Activated naive CD8-positive, alpha-beta T cell treated with anti-CD3 and anti-CD28 coated beads, Interleukin-2, amount 50 U/mL, for 16 hours (primary cell): ENCODE measurements at regions not wholly inside any gene's neighbourhood (a gene's known extent, or its start where the extent isn't known, plus 50 kb on each side); places are given as distances from the start of the nearest gene placed in this dataset.
"Not testable (repeated sequence)": the region's sequence is repeated elsewhere in the genome, so short reads cannot be mapped to it uniquely, and the experiment has no call there.

ENCODE experiments used
- DNase-seq: peaks from one replicate; pipeline ENCODE4 v3.0.0-alpha.2; 2020; ENCODE audit warnings: low read depth, low spot score

DNA sequence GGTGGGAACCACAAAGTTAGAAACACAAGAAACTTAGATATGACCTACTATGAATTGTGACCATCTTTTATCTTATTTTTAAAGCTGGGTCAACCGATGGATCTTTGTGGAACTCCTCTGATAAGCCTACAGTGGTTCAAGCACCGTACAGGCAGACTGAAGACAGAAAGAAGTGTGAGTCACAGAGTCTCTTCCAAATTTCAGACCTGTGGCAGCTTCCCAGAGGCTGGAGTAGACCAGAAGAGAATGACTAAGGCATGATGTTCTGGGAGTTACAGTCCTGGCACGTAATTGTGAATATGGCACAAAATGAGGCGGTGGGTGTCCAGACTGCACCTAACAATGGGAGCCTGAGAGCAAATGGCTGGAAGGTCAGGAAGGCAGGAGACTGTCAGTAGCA lies 70.0 kb downstream of the LMO4 start:
- no peak for DNase-seq

DNA sequence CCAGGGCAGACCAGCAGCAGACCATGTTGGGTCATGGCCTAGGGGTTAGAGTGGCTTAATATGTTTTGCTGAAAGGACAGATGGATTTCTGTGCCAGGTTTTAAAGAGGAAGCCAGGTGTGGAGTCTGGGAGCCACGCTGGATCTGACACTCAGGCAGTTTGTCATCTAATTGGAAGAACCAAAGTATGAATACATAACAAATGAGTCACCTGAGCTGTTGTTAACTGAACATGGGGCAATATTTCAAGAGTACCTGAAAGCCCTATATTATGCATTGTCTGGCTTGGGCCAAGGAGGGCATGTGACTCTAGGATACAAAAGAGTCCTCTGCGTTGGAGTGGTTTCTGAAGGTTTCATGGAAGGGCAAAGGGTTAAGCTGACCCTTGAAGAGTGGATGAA lies 70.6 kb downstream of the LMO4 start:
- no peak for DNase-seq

DNA sequence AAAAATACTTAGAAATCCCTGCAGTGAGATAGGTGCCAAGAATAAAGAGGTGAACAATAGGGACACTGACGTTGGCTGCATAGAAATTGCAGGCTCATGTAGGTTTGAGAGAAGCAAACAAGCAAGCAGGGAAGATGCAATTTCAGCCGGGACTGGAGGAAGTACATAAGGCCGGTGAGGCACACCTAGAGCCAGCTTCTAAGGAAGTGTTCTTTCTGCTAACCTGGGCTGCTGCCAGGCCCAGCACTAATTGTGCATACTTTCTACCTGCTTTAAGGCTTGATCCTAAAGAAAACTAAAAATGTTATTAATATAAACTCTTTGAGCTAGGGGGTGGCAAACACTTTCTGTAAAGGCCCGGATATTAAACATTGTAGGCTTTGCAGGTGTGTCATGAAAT lies 71.0 kb downstream of the LMO4 start:
- no peak for DNase-seq

DNA sequence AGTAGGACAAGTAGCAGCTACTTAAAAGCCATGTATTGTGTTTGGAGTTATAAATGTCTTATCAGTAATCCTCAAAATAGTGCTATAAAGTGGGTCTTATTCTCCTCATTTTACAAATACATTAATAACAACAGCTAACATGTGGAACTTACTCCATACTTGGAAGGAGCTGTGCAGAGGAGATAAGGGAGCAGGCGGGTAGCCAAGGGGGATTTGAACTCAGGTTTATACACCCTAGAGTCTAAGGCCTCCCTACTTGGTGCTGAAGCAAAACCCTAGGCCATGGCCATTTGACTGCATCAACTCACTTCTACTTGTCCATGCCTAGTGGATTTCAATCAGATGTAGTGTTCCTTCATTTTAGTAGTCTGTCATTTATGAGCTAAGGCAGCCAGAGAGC lies 72.1 kb downstream of the LMO4 start:
- no peak for DNase-seq

DNA sequence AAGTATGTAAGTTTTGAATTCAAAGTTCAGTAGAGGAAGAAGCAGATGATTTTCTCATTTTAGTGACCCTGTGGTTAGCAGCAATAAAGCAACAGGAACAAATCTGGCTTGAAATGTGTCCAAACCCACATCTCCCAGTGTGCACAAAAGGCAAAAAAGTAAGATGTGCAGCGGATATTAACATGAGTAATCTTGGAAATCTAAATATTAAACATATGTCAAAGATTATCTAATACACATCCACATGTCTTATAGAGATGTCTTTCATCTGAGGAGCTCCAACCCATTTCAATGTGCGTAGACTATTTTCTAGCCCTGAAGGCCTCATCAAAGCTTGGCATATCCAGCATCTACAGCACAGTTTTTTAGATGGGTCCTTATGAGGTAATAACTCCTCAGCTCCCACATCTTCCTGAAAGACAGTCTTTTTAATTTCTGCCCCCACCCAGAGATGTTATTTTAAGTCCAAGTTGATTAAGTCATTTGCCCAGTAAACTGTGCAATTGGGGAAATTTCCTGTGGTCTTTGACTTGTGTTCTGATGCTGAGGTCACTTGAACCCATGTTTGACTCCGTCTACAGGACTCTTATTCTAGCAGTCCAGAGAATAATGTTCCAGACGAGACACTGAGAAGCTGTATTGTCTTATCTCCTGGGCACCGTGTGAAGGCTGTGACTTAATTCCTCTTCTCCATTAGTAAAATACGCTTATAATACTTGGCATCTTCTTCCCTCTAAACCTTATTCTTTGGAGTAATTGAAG lies 73.7 kb downstream of the LMO4 start:
- no peak for DNase-seq

DNA sequence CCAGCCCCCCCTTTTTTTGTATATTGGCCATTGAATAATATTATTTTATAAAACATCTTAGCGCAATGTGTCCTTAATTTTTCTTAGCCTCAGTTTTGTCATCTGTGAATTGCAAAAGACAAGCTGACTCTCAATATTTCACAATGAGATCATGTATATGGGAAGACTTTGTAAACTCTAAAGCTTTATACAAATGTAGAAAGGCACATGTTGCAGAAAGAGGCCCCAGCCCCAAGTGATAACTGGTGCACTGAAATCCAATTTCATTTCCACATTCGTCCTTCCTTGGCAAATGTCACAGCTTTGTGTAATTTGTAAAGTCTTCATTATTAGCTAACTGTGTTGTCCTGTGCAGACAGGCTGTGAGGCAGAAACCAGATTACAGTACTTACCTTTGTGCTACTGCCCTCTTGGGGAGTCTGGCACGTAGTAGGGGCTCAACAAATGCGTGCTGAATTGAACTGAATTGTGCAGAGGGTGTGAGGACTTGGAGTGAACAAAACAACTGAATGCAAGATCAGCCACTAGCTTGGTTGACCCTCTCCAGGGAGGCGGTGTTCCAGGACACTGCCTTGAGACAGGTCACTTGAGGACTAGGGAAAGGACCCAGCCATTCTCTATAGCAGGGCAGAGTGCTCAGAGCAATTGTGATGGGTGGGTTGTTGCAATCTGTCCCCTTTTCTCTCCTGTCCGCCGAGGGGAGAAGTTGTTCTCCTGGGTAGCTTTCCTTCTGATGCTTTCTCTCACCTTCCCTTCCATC lies 74.6 kb downstream of the LMO4 start:
- DNase-seq = no peak

DNA sequence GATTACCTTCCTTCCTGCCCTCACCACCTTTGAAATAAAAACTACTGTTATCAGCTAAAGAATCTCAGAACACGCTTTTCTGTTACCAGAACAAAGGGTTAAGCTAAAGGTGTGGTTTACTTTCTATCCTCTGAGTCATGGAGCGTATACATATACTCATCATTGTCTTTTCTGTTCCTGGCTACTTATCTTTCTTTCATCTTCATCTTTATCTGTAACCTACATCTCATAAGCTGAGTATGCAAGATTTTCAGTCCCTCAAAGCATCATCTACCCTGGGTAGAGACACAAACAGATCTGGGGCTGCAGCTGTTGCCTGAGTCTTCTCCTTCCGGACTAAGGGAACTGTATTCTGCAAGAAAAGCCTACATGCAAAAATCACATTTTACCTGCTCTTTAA lies 75.6 kb downstream of the LMO4 start:
- no peak for DNase-seq

DNA sequence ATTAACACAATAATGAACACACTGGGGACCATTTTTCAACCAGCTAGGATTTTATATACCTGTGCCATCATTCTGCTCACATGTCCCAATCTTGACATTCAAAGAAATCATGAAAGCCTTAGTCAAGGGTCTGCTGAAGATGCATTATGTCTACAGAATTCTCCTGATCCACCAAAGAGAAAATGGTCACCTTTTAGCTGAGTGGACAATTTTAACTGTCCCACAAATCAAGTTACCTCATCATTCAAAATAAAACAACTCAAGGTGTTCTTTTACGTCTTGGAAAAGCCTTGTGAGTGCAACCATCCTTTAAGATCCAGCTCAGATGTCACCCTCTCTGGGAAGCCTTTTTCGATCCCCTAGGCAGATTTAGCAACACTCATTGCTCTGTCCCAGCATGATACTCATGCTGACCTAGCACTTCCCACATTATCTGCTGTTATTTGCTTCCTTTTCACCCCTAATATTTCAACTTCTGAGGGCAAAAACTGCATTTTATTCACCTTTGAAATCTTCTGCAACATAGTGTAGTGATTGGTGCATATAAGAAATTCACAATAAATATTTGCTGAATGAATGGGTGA lies 80.1 kb downstream of the LMO4 start:
- DNase-seq = no peak

DNA sequence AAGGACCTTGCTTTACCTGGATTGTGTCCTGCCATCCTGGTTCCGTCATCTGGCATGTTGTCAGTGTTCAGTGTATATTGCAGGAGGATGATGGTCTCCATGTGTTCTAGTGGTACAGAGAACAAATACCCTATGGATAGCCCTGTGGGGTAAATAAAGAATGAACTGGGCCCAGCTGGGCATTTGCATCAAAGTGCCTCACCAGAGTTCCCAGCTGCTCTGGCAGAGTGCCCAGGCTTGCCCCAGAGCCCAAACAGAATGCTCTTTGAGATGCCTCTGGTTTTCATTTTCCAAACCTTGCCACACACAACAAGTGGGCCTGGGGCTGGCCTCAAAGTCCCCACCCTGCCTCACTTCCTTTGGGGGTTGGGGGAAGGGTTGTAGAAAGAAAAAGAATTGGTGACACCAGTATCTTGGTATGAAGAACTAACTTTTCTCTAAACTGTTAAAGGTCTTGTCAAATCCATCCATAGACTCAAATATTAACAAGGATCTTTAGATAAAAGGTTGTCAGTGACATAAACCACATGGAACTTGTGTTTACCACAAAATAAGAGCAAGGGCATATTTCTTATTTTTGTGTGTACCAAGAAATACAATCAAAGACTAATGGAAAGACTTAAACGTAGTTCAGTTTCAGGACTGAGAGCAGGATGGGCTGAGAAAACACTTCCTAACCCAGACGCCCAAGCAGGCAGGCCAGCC lies 82.2 kb downstream of the LMO4 start:
- no peak for DNase-seq

DNA sequence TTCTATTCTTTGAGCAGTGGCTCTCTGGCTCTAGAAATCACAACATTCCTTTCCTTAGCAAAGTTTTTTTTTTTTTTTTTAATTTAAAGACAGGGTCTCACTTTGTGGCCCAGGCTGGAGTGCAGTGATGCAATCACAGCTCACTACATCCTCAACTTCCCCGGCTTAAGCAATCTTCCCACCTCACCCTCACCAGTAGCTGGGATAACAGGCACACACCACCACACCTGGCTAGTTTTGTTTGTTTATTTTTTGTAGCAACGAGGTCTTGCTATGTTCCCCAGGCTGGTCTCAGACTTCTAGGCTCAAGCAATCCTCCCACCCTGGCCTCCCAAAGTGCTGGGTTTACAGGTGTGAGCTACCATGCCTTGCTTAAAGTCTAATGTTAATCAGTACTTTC lies 85.2 kb downstream of the LMO4 start:
- DNase-seq = not testable (repeated sequence)

DNA sequence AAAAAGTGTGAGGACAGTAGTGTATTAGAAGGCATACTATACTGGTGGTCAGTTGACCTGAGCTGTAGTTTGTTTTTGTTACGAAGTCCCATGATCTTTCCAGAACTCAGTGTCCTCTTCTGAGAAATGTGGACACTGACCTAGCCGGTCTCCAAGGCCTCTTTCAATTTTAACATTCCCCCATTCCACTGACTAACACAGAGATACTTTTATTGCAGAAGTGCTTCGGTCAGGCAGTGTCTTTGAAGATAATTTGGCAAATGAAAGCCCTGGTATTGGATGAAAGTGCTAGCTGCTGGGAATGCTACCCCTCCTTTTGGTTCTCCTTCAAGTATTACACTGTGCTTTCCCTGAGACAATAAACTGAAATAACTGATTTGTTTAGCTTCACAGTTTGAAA lies 89.4 kb downstream of the LMO4 start:
- no peak for DNase-seq

DNA sequence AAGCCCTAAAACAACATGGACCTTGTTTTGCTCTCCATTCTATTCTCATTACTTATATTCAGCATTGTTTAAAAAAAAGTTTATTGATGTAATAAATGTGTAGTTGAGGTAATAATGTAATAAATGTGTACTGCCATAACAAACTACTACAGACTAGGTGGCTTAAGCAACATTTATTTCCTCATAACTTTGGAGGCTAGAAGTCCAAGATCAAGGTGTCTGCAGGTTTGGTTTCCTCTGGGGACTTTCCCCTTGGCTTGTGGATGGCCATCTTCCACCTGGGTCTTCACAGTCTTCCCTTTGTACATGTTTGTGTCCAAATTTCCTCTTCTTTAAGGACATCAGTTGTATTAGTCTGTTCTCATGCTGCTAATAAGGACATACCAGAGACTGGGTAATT lies 93.1 kb downstream of the LMO4 start:
- DNase-seq = no peak

DNA sequence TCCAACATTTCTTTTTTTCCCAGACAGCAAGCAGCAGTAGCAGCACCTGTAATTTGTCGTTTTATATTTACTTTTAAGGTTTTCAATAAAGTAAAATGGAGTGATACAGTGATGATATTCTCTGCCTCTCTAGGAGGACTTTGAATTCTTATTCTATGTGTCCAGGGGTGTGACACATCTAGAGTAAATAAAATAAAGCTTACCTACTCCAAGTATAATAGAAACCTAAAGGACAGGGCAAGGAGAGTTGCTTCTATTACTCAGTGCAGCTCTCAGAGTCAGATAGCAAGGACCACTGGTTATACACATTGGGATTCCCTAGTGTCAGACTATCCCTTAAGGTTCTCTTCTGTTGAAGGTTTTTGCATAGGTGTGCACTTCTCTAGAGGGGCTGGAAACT lies 95.9 kb downstream of the LMO4 start:
- DNase-seq = no peak

DNA sequence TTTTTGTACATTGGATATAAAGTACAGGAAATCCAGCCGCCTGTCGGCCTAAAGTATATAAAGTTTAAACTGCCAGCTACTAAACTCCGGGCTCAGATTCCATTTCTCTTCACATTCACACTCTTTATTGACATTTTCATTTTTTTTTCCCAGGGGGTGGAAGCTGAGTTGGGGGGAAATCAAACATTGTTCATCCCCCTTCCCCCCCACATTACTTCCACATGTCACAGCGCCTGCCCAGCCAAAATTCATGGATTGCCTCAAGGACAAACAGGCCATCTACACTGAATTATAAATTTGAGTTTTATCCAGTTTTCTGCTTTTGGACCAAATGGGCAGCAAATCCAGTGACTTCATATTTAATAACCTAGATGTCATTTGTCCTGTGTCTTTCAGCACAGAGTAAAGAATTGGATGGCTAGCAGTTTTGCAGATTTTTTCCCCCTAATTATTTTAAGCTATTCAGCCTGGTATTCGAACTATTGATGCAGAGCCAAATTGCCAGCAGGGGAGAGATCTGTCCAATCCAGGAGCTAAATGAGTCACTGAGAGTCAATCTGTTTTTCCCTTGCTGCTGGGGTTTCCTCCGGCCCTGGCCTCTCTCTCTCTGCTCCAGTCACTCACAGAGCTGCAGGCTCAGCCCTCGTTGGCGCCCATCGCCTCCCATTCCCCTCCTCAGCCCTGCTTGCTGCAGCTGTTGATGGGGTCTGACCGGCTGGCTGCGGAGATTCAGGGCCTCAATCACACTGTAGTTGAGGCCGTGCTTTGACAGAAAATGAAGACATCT lies 98.0 kb downstream of the LMO4 start:
- no peak for DNase-seq

DNA sequence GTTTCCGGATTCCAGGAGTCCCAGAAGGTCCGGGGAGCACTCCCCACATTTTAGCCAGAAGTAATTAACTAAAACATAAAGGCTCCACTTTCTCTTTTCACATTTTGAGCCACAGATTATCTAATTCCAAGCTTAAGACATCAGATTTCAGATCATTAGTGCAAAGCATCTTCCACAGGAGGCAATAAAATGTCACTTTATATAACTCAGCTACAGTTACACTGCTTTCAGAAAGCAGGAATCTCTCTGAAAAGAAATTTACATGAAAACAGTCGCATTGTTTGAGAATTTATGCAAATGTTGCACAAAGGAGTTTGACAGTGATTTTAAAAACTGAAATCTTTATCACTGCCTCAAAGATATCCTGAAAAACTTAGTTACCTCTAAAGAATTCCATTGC lies 99.7 kb downstream of the LMO4 start:
- DNase-seq = no peak

DNA sequence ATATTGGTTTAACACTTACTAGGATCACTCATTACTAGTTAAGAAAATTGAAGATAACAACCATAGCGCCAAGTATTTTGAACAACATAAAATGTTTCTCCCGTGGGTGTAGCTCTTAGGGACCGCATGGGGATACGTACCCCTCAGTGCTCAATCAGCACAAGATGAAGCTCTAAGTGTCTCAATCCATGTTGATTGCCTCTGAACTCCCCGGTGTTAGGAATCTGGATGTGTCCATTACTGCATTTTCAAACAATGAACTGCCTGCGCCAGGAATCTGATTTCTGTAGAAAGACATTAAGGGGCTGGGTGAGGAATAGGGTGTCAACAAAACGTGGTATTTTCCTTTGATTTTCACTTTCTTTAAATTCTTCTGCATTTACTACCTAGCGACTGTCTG lies 100.2 kb downstream of the LMO4 start:
- no peak for DNase-seq

DNA sequence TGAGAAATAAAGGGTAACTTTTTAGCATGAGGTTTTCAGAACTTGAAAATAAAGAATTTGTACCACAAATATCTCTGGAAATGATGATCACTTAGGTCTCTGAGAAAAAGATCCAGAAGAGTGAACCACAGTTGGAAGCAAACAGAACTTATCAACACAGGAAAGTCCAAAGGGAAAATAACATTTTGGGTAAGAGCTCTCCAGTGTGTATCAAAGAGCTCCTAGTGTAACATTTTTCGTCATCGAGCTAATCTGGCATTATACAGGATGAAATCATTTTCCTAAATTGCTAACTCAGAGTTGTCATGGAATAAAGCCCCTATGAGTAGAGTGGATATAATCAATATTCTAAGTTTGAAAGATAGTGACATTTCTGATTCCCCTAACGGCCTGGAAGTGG lies 104.0 kb downstream of the LMO4 start:
- no peak for DNase-seq

DNA sequence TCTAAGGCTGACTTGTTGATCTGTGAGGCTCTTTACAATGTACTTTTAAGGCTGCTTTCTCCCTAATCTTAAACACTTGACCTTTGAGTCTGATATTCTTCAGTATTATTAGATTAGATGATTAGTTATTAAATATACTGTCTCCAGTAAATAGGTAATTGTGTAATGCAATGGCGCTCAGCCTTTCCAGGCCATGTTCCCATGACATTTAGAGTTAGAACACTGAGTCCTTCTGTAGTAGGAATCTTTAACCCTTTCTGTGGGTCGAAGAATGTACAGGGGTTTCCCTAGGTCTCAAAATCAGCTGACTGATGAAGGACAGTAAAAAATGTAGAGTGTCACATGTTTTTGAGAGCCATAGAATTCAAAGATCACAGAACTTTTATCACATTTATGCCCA lies 104.4 kb downstream of the LMO4 start:
- DNase-seq = not testable (repeated sequence)

DNA sequence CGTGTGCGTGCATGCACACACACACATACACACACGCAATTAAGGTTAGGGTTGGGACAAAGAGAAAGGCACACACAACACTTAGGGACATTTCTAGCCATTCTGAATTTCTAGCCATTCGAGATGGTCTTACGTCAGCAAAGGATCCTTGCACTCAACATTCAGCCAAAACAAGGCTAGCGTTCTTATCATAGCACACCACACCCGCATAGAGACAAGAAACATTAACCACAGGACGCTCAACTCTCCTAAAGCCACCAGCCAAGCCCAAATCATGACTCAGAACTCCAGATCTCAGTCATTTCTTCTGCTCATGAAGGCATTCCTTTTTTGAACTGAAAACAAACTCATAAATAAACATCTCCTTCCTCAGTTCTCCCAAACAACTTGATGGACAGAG lies 106.8 kb downstream of the LMO4 start:
- DNase-seq = no peak

DNA sequence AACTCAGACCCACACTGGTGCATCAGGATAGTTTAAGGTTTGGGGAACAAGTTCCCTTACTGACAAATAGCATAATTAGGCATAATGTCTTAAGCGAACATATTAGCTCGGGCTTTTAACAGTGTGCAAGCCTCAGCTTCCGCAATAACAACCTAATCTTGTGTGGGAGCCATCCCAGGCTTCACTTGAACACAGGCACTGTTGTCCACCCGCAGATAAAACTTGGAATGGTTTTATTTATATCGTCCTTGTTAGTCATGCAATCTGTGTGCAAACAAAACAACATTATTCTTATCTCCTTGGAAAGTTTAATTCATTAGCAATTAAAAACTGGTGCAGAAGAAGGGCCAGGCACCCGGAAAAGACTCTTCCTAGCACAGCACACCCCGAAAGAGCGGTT lies 107.4 kb downstream of the LMO4 start:
- not testable (repeated sequence) for DNase-seq

DNA sequence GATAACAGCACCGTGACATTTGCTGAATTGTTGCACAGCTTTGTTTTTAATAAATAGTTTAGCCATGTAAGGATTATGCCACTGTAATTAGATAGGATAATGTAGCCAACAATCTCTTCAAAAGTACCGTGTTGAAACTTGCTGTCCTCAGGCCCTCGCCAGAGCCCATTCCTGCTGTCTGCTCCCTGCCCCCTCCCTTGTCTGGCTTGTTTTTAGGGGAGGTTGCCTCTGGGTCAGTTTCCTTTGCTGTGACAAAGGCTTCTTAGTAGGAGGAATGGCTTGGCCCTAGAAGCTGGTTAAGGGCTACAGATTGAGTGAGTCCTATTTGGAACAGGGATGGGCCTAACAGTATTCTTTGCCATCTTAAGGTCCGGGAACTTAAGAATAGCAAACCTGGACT lies 107.9 kb downstream of the LMO4 start:
- DNase-seq = no peak
